RCC 7860 (cell line): ENCODE measurements at regions not wholly inside any gene's neighbourhood (a gene's known extent, or its start where the extent isn't known, plus 50 kb on each side); places are given as distances from the start of the nearest gene placed in this dataset.

Experiments
- DNase-seq: peaks from one replicate; pipeline ENCODE4 v3.0.0-alpha.2; 2015; ENCODE audit warnings: low spot score
- FAIRE-seq: peaks from 2 replicates; lab custom pipeline; 2012; peaks lifted over from hg19 to GRCh38; lab: Jason Lieb, UNC

DNA sequence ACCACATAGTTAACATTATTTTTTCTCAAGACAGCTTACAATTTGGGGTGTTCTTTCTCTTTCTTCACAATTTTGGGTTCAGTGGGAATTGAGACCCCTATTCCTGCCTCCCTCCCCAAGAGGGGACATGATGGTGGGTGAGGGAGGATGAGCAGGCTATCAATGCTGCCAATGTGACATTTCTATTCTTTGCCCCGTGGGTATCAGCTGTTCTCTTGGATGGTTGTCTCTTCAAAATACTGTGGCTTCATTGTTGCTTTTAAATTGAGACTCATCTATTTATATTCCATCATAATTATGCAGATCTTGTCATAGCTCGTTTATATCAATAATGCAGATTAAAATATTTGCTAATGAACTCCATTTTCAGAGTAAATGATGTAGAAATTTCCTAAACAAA is 56.5 kb upstream of the ANO4 start:
- DNase-seq (no peak), FAIRE-seq (no peak)

DNA sequence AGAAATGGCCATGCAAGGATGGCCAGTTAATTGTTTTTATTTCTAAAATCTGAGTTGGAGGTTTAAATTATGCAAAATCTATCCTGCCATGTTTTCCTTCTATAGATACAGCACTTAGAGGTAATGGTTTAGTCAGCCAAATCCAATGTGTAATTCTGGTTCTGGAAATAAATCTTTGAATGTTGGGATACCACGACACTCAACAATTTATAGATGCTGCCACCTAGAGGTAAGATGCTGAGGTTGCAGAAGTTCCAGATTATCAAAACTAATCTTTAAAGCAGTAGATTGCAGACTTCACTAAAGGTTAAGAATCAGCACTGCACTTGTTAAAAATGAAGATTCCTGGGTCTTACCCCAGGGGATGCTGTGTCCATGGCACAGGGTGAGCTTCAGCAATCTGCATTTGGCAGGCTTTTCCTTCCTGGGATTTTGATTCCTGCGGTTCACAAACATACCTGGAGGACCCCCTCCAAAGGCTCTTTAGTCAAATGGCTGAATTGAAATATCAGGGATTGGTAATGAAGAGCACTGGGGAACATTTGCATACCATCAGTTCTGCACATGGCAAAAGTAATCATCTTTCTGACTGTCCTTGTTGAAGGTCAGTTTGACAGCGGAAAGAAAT is 53.4 kb upstream of the ANO4 start:
- FAIRE-seq (peak; percentile 53), DNase-seq (peak; percentile 11)

DNA sequence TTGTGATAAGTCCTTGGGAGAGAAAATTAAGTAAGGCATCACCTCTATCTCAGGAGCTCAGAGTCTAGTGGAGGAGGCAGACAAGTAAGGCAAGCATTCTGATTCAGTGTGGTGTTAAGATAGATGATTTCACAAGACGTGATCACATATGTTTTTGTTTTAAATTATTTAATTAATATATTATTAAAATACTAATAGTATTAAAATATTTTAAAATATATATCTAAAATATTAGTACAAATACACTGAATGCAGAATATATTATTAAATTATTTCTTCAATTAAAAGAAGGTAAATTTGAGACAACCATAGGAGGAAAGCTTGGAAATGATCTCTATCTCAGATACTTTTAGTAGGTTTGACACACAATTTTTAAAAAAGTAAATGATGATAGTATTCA is 51.5 kb upstream of the ANO4 start:
- no peak for FAIRE-seq
- DNase-seq: no peak
